Activated CD4-positive, alpha-beta T cell treated with anti-CD3 and anti-CD28 coated beads for 24 hours (primary cell): ENCODE measurements at regions not wholly inside any gene's neighbourhood (a gene's known extent, or its start where the extent isn't known, plus 50 kb on each side); places are given as distances from the start of the nearest gene placed in this dataset.

Experiments
- DNase-seq, 2 donors: peaks; one replicate each; pipeline ENCODE4 v3.0.0-alpha.2; 2020; ENCODE audit warnings: low read depth in 2 of 2

GRCh38 chr14:101355284-101355683 lies 206.0 kb upstream of the DIO3 start:
- DNase-seq = no peak

- no peak for DNase-seq
Observed at GRCh38 chr14:101357038-101357437, 204.3 kb upstream of the DIO3 start.

- no peak for DNase-seq
Observed at GRCh38 chr14:101357559-101358319, 203.6 kb upstream of the DIO3 start.

- no peak for DNase-seq
Observed at GRCh38 chr14:101358320-101359125, 202.8 kb upstream of the DIO3 start.

GRCh38 chr14:101359221-101360053 lies 201.9 kb upstream of the DIO3 start:
- DNase-seq = no peak

- DNase-seq = no peak
Observed at GRCh38 chr14:101360054-101360911, 201.0 kb upstream of the DIO3 start.

GRCh38 chr14:101361044-101361443 lies 200.3 kb upstream of the DIO3 start:
- DNase-seq = no peak

GRCh38 chr14:101361451-101362433 lies 199.6 kb upstream of the DIO3 start:
- no peak for DNase-seq

GRCh38 chr14:101362529-101363260 lies 198.6 kb upstream of the DIO3 start:
- DNase-seq = no peak

- no peak for DNase-seq
Observed at GRCh38 chr14:101363261-101363555, 198.1 kb upstream of the DIO3 start.

GRCh38 chr14:101363880-101364391 lies 197.4 kb upstream of the DIO3 start:
- DNase-seq = no peak

GRCh38 chr14:101364503-101365328 lies 196.6 kb upstream of the DIO3 start:
- no peak for DNase-seq

- no peak for DNase-seq
Observed at GRCh38 chr14:101365329-101366158, 195.8 kb upstream of the DIO3 start.

GRCh38 chr14:101367421-101368261 lies 193.7 kb upstream of the DIO3 start:
- no peak for DNase-seq

- no peak for DNase-seq
Observed at GRCh38 chr14:101368629-101369028, 192.7 kb upstream of the DIO3 start.

GRCh38 chr14:101369194-101369915 lies 191.9 kb upstream of the DIO3 start:
- DNase-seq = no peak
